GM10248 (cell line): ENCODE measurements at regions not wholly inside any gene's neighbourhood (a gene's known extent, or its start where the extent isn't known, plus 50 kb on each side); places are given as distances from the start of the nearest gene placed in this dataset.

ENCODE experiments used
- CTCF ChIA-PET: fragments of 300-600 bp; sonication (Branson Sonifier 250); formaldehyde crosslinking; extraction: SDS; loops from one replicate; lab custom pipeline; 2021; ENCODE audit warnings: antibody characterized with exemption; lab: Yijun Ruan, JAX
- POLR2A ChIA-PET: fragments of 350-650 bp; sonication (Branson Sonifier 250); formaldehyde crosslinking; extraction: SDS; loops from one replicate; lab custom pipeline; 2020; ENCODE audit warnings: antibody characterized with exemption; lab: Yijun Ruan, JAX
- DNase-seq: peaks from one replicate; pipeline ENCODE4 v3.0.0; 2012; ENCODE audit errors: extremely low spot score
- TF ChIP-seq, protein P1 (sequence below): IDR thresholded peaks from 2 replicates; pipeline ENCODE4 v1.5.1; 2012; ENCODE audit warnings: mild to moderate bottlenecking, low read depth; ENCODE audit errors: extremely low read depth, missing control alignments, control extremely low read depth

DNA sequence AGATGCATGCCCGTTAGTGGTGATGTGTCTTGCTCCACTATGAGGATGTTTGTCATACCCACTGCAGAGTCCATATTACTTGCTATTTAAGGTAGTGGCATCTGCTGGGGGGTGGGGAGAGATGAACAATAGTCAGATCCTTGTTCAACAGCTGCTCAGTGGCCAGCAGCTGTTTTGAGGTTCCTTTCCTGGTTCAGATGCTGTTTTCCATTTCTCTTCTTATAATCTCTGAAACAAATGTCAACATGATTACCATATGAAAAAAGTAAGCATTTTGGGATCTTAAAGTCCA, 1567.9 kb upstream of the TENM3 start:
- TF ChIP-seq, protein P1, sequence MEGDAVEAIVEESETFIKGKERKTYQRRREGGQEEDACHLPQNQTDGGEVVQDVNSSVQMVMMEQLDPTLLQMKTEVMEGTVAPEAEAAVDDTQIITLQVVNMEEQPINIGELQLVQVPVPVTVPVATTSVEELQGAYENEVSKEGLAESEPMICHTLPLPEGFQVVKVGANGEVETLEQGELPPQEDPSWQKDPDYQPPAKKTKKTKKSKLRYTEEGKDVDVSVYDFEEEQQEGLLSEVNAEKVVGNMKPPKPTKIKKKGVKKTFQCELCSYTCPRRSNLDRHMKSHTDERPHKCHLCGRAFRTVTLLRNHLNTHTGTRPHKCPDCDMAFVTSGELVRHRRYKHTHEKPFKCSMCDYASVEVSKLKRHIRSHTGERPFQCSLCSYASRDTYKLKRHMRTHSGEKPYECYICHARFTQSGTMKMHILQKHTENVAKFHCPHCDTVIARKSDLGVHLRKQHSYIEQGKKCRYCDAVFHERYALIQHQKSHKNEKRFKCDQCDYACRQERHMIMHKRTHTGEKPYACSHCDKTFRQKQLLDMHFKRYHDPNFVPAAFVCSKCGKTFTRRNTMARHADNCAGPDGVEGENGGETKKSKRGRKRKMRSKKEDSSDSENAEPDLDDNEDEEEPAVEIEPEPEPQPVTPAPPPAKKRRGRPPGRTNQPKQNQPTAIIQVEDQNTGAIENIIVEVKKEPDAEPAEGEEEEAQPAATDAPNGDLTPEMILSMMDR, result no peak
- CTCF ChIA-PET, result interaction anchor here (3.7 kb wide), 1 partner anchor 11 kb away, joined by 41 read pairs; no protein-coding TSS in a partner anchor

DNA sequence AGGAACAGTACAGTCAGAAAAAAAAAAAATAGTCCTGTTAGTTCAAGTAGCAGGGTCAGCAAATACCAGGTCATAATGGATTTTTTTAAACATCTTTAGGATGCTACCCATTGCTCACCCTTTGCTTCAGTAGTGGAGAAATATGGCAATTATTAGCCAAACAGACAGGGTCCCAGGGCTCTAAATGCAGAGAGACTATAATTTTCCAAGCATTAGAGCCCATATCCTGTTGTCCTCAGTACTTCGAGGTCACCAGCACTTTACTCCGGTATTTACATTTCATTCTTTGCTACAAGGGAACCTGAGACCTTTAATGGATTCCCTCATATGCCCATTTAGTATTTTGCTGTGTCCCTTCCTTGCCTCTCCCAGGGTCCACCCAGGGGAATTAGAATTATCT, 1562.9 kb upstream of the TENM3 start:
- ChIA-PET POLR2A (no interaction called here), CTCF (interaction anchor here (1.2 to 3.3 kb wide), 2 partner anchors 13 to 16 kb away, joined by 3 to 19 read pairs; no protein-coding TSS in a partner anchor)
- TF ChIP-seq, protein P1, result no peak
- DNase-seq, result no peak

More for the DNA sequence above, 1567.9 kb upstream of the TENM3 start:
- POLR2A ChIA-PET, result no interaction called here
- DNase-seq, result no peak

DNA sequence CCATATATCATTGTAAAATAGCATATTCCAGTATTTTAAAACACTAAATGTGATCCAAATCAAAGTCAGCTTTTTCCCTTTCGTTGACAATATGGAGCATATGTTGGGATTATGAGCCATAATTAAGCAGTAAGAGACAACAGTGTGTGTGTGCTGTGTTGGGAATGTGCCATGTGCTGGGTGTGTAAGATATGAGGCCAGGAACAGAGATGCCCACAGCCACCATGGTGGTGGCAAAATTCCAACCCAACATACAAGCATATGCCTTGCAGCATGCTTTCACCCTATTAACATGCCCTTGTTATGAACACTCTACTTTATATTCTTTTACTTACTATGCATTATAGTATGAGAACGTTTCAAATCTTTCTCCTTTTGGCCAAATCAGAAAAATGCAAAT, 1560.4 kb upstream of the TENM3 start:
- ChIA-PET CTCF (no interaction called here), POLR2A (no interaction called here)
- TF ChIP-seq, protein P1, result no peak
- DNase-seq, result no peak

DNA sequence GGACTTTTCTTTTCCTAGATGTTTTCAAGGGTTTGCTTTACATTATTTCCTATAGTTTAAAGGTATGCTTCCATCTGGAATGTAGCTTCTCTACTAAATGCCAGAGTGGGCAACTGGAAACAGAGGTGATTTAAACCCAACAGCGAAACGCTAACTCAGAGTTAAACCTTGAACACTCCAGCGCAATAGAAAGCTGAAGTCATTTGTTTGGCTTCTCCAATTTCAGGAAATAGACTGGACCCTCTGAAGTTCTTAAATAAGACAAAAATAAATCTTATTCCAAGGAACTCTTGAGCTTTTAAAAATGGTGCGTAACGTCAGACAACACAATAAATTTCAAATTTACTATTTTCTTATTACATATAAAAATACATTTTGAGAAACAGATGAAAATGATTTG, 1560.0 kb upstream of the TENM3 start:
- CTCF ChIA-PET, result no interaction called here
- DNase-seq, result no peak
- TF ChIP-seq, protein P1, result no peak
- POLR2A ChIA-PET, result no interaction called here

DNA sequence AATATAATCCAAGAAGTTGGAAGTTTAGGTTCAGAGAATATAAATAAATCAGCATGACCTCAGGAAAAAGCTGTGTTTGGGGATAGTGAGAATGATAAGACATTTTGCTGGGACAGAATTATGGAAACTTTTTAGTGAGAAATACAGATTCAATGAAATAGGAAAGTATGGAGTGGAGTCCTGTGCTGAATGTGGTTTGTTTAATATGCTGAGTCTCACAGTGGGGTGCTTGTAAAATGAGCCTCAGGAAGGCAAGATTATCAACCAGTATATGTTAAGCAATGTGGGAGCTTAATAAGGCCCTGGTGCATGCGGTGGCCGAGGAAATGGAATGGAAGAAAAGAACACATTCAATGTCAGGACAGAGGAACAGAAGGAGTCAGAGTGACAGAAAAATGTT, 1554.7 kb upstream of the TENM3 start:
- no peak for DNase-seq
- POLR2A ChIA-PET, result no interaction called here
- TF ChIP-seq, protein P1, result no peak
- CTCF ChIA-PET, result no interaction called here

DNA sequence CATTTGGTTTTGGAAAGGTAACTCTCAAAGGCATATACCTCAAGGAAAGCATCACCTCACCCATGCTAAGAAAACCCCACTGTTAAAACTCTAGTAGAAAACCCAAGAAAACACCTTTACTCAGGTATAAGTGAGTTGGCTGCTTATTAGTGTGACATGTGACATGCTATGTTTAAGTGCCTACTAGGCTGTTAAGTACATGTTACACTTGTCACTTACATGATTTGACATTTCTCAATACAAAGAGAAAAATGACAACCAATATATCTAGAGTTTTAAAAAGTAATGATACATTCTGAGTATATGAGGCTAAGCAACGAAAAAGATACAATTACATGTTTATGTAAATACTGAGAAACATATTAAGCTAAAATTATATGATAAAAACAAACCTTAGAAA, 1548.3 kb upstream of the TENM3 start:
- TF ChIP-seq, protein P1, result no peak
- CTCF ChIA-PET, result no interaction called here
- POLR2A ChIA-PET, result no interaction called here
- no peak for DNase-seq

DNA sequence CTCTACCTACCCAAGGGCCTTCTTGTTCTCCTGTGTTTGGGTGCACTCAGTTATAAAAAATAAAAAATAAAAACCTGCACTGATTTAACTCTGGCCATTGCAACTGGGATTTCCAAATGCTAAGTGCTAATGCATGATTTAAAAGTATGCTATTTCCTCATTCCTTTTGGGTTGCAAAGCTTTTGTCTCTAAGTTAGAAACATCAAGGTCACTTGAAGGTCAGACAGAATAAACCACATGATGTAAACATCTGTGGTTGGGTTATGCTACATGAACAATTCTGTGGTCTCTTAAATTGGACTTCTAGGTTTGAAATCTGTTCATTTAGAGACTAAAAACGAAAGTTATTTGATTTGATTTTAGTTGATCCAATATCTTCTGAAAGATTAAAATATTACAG, 1547.4 kb upstream of the TENM3 start:
- TF ChIP-seq, protein P1, result no peak
- DNase-seq, result no peak
- CTCF ChIA-PET, result no interaction called here
- POLR2A ChIA-PET, result no interaction called here
